ENCODE measurements at regions not wholly inside any gene's neighbourhood (a gene's known extent, or its start where the extent isn't known, plus 50 kb on each side); places are given as distances from the start of the nearest gene placed in this dataset.

GRCh38 chr15:81506936-81507335 is 132.9 kb upstream of the TMC3 start:
- Histone ChIP-seq H3K27me3 (no peaks in the 10 kb centered on the region), H3K4me3 (no peak overlapping the region), H3K9me3 (no peaks in the 10 kb centered on the region), H3K4me1 (no peaks in the 10 kb centered on the region), H3K36me3 (no peaks in the 10 kb centered on the region), H3K27ac (no peak overlapping the region)
- no peak for DNase-seq
- intact Hi-C loops (cut with DNase I): no loop called here
- no peak for ATAC-seq
- TF ChIP-seq POLR2A (IDR thresholded peaks at IDR 0.05): no peak
- TF ChIP-seq CTCF (IDR thresholded peaks at IDR 0.05): no peak
- 71% methylated on average over 1 of the region's 1 CpG for WGBS (ENCODE audit: insufficient coverage, low coverage, low lambda C conversion rate, missing lambda C conversion rate)

- 38% methylated on average over 2 of the region's 2 CpGs for WGBS (ENCODE audit: insufficient coverage, low coverage, low lambda C conversion rate, missing lambda C conversion rate)
- no peaks in the 10 kb centered on the region for H3K9me3 ChIP-seq
- no peak for DNase-seq
- no peaks in the 10 kb centered on the region for H3K4me1 ChIP-seq
- TF ChIP-seq POLR2A (IDR thresholded peaks at IDR 0.05): no peak
- TF ChIP-seq CTCF (IDR thresholded peaks at IDR 0.05): no peak
- intact Hi-C loops (cut with DNase I): no loop called here
- H3K36me3 ChIP-seq: no peaks in the 10 kb centered on the region
- H3K27me3 ChIP-seq: no peaks in the 10 kb centered on the region
- no peak overlapping the region for H3K4me3 ChIP-seq
- no peak overlapping the region for H3K27ac ChIP-seq
- ATAC-seq: no peak
Measured at GRCh38 chr15:81506071-81506470, 132.1 kb upstream of the TMC3 start.

DNA sequence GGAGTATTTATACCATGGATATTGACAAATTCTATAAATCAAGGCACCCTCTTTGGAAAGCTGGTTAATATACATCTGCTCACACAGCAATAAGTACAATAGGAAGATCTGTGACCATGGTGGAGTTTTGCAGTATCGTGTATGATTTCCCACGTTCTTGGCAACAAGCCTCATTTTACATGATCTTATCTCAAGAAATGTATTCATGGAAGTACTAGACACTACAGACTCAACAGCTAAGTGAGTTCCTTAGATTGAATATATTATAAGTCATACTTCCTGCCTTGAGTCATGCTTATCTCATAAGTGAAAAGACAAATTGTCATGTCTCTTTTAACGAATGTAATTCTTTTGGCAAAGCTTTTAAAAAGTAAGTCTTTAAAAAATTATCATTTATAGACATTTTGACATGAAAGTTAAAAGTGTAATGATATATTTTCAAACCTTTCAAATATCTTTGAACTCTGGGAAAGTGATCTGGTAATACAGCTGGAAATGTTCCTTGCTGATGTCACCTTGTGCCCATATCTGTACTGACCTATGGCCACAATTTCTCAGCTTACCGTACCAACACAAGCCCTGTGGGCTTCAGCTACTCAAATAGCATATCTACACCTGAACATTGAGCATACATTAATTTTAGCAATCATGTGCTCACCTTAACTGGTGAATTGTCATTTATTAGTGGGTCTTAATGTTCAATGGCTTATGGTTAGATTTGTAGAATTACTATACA is 130.3 kb upstream of the TMC3 start:
- Histone ChIP-seq H3K27me3 (no peaks in the 10 kb centered on the region), H3K4me1 (no peaks in the 10 kb centered on the region), H3K27ac (no peak overlapping the region), H3K4me3 (no peak overlapping the region), H3K9me3 (no peaks in the 10 kb centered on the region), H3K36me3 (no peaks in the 10 kb centered on the region)
- ATAC-seq: peak in 1 of 4 donors; percentile 34
- TF ChIP-seq CTCF (IDR thresholded peaks at IDR 0.05) (no peak), POLR2A (IDR thresholded peaks at IDR 0.05) (no peak)
- intact Hi-C loops (cut with DNase I): no loop called here
- no peak for DNase-seq
- WGBS (ENCODE audit: insufficient coverage, low coverage, low lambda C conversion rate, missing lambda C conversion rate): 45% methylated on average over 4 of the region's 4 CpGs

DNA sequence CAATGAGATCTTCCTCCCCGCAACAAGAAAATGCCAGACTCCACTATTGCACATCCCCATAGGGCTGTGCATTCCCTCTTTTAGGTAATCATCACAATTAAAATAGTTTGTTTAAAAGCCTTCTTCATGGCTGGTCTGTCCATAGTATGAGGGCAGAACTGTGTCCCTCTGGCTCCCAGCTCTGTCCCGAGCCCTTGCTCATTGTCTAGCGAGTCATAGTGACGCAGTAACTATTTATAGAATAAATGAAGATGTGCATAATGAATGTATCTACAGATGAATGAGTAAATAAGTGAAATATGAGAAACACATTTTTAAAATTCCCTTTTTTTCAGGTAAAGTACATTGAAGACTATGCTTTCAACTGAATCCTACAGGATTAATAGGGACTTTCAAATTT is 128.4 kb upstream of the TMC3 start:
- WGBS (ENCODE audit: insufficient coverage, low coverage, low lambda C conversion rate, missing lambda C conversion rate): 94% methylated on average over 4 of the region's 4 CpGs
- no peaks in the 10 kb centered on the region for H3K4me1 ChIP-seq
- H3K27ac ChIP-seq: no peak overlapping the region
- no peaks in the 10 kb centered on the region for H3K27me3 ChIP-seq
- no peak for TF ChIP-seq POLR2A (IDR thresholded peaks at IDR 0.05)
- TF ChIP-seq CTCF (IDR thresholded peaks at IDR 0.05): no peak
- no peaks in the 10 kb centered on the region for H3K36me3 ChIP-seq
- ATAC-seq: no peak
- H3K9me3 ChIP-seq: no peaks in the 10 kb centered on the region
- H3K4me3 ChIP-seq: no peak overlapping the region
- no peak for DNase-seq
- intact Hi-C loops (cut with DNase I): no loop called here

All from right lobe of liver (tissue), 6 donors.